ENCODE measurements at regions not wholly inside any gene's neighbourhood (a gene's known extent, or its start where the extent isn't known, plus 50 kb on each side); places are given as distances from the start of the nearest gene placed in this dataset.

GRCh38 chr6:43876602-43877001 lies 106.6 kb downstream of the VEGFA start:
- TF ChIP-seq, protein P1, sequence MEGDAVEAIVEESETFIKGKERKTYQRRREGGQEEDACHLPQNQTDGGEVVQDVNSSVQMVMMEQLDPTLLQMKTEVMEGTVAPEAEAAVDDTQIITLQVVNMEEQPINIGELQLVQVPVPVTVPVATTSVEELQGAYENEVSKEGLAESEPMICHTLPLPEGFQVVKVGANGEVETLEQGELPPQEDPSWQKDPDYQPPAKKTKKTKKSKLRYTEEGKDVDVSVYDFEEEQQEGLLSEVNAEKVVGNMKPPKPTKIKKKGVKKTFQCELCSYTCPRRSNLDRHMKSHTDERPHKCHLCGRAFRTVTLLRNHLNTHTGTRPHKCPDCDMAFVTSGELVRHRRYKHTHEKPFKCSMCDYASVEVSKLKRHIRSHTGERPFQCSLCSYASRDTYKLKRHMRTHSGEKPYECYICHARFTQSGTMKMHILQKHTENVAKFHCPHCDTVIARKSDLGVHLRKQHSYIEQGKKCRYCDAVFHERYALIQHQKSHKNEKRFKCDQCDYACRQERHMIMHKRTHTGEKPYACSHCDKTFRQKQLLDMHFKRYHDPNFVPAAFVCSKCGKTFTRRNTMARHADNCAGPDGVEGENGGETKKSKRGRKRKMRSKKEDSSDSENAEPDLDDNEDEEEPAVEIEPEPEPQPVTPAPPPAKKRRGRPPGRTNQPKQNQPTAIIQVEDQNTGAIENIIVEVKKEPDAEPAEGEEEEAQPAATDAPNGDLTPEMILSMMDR (IDR thresholded peaks at IDR 0.05) = no peak
- TF ChIP-seq POLR2A (IDR thresholded peaks at IDR 0.05) = no peak

Data from breast epithelium (tissue), 3 donors.